HG02973 (cell line): ENCODE measurements at regions not wholly inside any gene's neighbourhood (a gene's known extent, or its start where the extent isn't known, plus 50 kb on each side); places are given as distances from the start of the nearest gene placed in this dataset.

Experiments
- ATAC-seq: cut with Tn5 transposase; IDR thresholded peaks from one replicate; pipeline ENCODE4 v1.9.1; 2021; ENCODE audit warnings: moderate library complexity; ENCODE audit not compliant: unreplicated experiment

GRCh38 chr16:86824751-86825296, 246.5 kb downstream of the FOXL1 start:
- no peak for ATAC-seq

GRCh38 chr16:86825631-86826030, 247.3 kb downstream of the FOXL1 start:
- no peak for ATAC-seq

- no peak for ATAC-seq
Observed at GRCh38 chr16:86826941-86827340, 248.6 kb downstream of the FOXL1 start.

- ATAC-seq = no peak
Observed at GRCh38 chr16:86827521-86827920, 249.2 kb downstream of the FOXL1 start.

GRCh38 chr16:86828202-86828601, 249.9 kb downstream of the FOXL1 start:
- no peak for ATAC-seq

GRCh38 chr16:86828653-86829052, 250.3 kb downstream of the FOXL1 start:
- ATAC-seq = no peak

GRCh38 chr16:86831366-86831765, 253.0 kb downstream of the FOXL1 start:
- no peak for ATAC-seq

GRCh38 chr16:86833136-86833535, 254.8 kb downstream of the FOXL1 start:
- no peak for ATAC-seq

- no peak for ATAC-seq
Observed at GRCh38 chr16:86834451-86835035, 256.2 kb downstream of the FOXL1 start.

GRCh38 chr16:86835982-86836381, 257.6 kb downstream of the FOXL1 start:
- no peak for ATAC-seq

GRCh38 chr16:86836503-86837129, 258.3 kb downstream of the FOXL1 start:
- no peak for ATAC-seq

- no peak for ATAC-seq
Observed at GRCh38 chr16:86843812-86844211, 265.5 kb downstream of the FOXL1 start.

- no peak for ATAC-seq
Observed at GRCh38 chr16:86844695-86845094, 266.3 kb downstream of the FOXL1 start.

- ATAC-seq = no peak
Observed at GRCh38 chr16:86846136-86846535, 267.8 kb downstream of the FOXL1 start.

- ATAC-seq = no peak
Observed at GRCh38 chr16:86848821-86849220, 270.5 kb downstream of the FOXL1 start.

- ATAC-seq = no peak
Observed at GRCh38 chr16:86850670-86851069, 272.3 kb downstream of the FOXL1 start.

GRCh38 chr16:86852135-86852534, 273.8 kb downstream of the FOXL1 start:
- no peak for ATAC-seq

- ATAC-seq = no peak
Observed at GRCh38 chr16:86854058-86854621, 275.8 kb downstream of the FOXL1 start.

GRCh38 chr16:86854626-86855294, 276.4 kb downstream of the FOXL1 start:
- ATAC-seq = no peak

GRCh38 chr16:86856946-86857586, 278.7 kb downstream of the FOXL1 start:
- no peak for ATAC-seq

- no peak for ATAC-seq
Observed at GRCh38 chr16:86857807-86858206, 279.5 kb downstream of the FOXL1 start.
